PFSK-1 (cell line): ENCODE measurements at regions not wholly inside any gene's neighbourhood (a gene's known extent, or its start where the extent isn't known, plus 50 kb on each side); places are given as distances from the start of the nearest gene placed in this dataset.

Experiments used
- FOXP2 ChIP-seq: optimal IDR thresholded peaks from 2 replicates; pipeline ENCODE3; 2011; ENCODE audit warnings: borderline replicate concordance, control low read depth, inconsistent platforms; ENCODE audit not compliant: insufficient read depth; ENCODE audit errors: extremely low read length, extremely low read depth
- POLR2AphosphoS5 ChIP-seq: IDR thresholded peaks from 2 replicates; pipeline ENCODE4 v1.6.1; 2012; ENCODE audit warnings: low read depth, mild to moderate bottlenecking, control low read depth, low read length, moderate library complexity
- SIN3A ChIP-seq: IDR thresholded peaks from 2 replicates; pipeline ENCODE4 v1.6.1; 2012; ENCODE audit warnings: mild to moderate bottlenecking, low read length, moderate library complexity, borderline replicate concordance; ENCODE audit not compliant: insufficient read depth
- TAF1 ChIP-seq: IDR thresholded peaks from 2 replicates; pipeline ENCODE4 v1.6.1; 2012; ENCODE audit warnings: low read length, control low read depth, borderline replicate concordance; ENCODE audit not compliant: insufficient read depth

- TF ChIP-seq POLR2AphosphoS5, result no peak
- no peak for TF ChIP-seq FOXP2
- no peak for TF ChIP-seq TAF1
- TF ChIP-seq SIN3A, result no peak
These were observed 356.4 kb upstream of the ADAMTS5 start for GRCh38 chr21:27323331-27323730.
